ENCODE measurements at regions not wholly inside any gene's neighbourhood (a gene's known extent, or its start where the extent isn't known, plus 50 kb on each side); places are given as distances from the start of the nearest gene placed in this dataset.

GRCh38 chr2:139360654-139361053 lies 580.5 kb upstream of the NXPH2 start:
- Histone ChIP-seq H3K79me2 (ENCODE audit: low read length) (no peaks in the 10 kb centered on the region), H3K36me3 (replicated peaks; ENCODE audit: low read depth, low read length) (no peaks in the 10 kb centered on the region), H3K9ac (ENCODE audit: low read length) (no peak overlapping the region), H3K4me2 (ENCODE audit: low read length) (no peak overlapping the region), H3K9me3 (ENCODE audit: insufficient read depth, low read length) (no peaks in the 10 kb centered on the region), H3K4me1 (ENCODE audit: low read length) (no peaks in the 10 kb centered on the region), H2AFZ (ENCODE audit: low read depth, low read length) (no peak overlapping the region), H4K20me1 (ENCODE audit: insufficient read depth, low read length) (no peaks in the 10 kb centered on the region), H3K27ac (ENCODE audit: low read length) (no peak overlapping the region), H3K27me3 (ENCODE audit: low read depth, low read length) (no peaks in the 10 kb centered on the region), H3K4me3 (ENCODE audit: low read length) (no peak overlapping the region)
- no peak for TF ChIP-seq EZH2phosphoT487 (IDR thresholded peaks at IDR 0.05; ENCODE audit: low read depth)
- TF ChIP-seq, protein P1, sequence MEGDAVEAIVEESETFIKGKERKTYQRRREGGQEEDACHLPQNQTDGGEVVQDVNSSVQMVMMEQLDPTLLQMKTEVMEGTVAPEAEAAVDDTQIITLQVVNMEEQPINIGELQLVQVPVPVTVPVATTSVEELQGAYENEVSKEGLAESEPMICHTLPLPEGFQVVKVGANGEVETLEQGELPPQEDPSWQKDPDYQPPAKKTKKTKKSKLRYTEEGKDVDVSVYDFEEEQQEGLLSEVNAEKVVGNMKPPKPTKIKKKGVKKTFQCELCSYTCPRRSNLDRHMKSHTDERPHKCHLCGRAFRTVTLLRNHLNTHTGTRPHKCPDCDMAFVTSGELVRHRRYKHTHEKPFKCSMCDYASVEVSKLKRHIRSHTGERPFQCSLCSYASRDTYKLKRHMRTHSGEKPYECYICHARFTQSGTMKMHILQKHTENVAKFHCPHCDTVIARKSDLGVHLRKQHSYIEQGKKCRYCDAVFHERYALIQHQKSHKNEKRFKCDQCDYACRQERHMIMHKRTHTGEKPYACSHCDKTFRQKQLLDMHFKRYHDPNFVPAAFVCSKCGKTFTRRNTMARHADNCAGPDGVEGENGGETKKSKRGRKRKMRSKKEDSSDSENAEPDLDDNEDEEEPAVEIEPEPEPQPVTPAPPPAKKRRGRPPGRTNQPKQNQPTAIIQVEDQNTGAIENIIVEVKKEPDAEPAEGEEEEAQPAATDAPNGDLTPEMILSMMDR (IDR thresholded peaks at IDR 0.05; ENCODE audit: low read depth, low read length), result no peak

DNA sequence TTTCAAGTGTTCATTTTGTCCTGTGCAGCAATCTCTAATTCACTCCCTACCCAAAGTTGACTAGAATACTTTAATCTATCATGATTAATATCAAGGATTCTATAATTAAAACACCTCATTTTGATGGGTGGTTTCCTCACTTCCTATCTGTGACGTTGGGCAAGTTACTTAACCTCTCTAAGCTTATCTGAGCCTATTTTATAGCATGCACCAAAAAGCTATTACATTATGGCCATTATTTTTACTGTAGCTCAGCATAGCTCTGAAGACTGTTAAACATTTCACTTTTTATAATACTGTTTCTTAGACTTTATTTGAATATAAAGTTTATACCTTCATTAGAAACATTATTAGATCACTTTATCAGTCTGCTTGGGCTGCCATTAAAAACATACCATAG lies 579.6 kb upstream of the NXPH2 start:
- no peaks in the 10 kb centered on the region for H3K36me3 ChIP-seq (replicated peaks; ENCODE audit: low read depth, low read length)
- no peaks in the 10 kb centered on the region for H3K9me3 ChIP-seq (ENCODE audit: insufficient read depth, low read length)
- no peak overlapping the region for H2AFZ ChIP-seq (ENCODE audit: low read depth, low read length)

DNA sequence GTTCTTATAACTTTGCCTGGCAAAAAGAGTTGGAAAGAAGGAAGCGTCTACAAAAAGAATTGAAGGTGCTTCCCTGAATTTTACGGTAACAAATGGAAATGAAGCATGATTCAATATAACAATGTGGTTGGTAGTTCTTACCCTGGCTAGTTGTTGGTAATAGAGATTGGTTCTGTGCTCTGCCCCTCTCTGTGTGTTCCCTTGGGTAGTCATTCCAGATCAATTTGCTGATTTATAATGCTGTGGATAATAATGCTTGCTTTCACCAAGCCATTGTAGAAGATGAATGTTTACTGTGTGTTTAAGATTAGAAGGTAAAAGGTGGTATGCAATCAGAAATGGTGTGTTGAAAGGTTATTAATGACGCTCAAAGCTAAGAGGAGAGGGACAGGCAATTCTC lies 577.8 kb upstream of the NXPH2 start:
- Histone ChIP-seq H3K27me3 (ENCODE audit: low read depth, low read length) (no peaks in the 10 kb centered on the region), H2AFZ (ENCODE audit: low read depth, low read length) (no peak overlapping the region), H3K9me3 (ENCODE audit: insufficient read depth, low read length) (no peaks in the 10 kb centered on the region), H3K36me3 (replicated peaks; ENCODE audit: low read depth, low read length) (no peaks in the 10 kb centered on the region), H4K20me1 (ENCODE audit: insufficient read depth, low read length) (no peaks in the 10 kb centered on the region), H3K27ac (ENCODE audit: low read length) (no peak overlapping the region), H3K79me2 (ENCODE audit: low read length) (no peaks in the 10 kb centered on the region), H3K4me2 (ENCODE audit: low read length) (no peak overlapping the region), H3K9ac (ENCODE audit: low read length) (no peak overlapping the region), H3K4me1 (ENCODE audit: low read length) (no peaks in the 10 kb centered on the region), H3K4me3 (ENCODE audit: low read length) (no peak overlapping the region)
- TF ChIP-seq EZH2phosphoT487 (IDR thresholded peaks at IDR 0.05; ENCODE audit: low read depth), result no peak
- TF ChIP-seq, protein P1 (IDR thresholded peaks at IDR 0.05; ENCODE audit: low read depth, low read length), result no peak

More for the DNA sequence above, 579.6 kb upstream of the NXPH2 start:
- Histone ChIP-seq H3K4me2 (ENCODE audit: low read length) (no peak overlapping the region), H4K20me1 (ENCODE audit: insufficient read depth, low read length) (no peaks in the 10 kb centered on the region), H3K4me3 (ENCODE audit: low read length) (no peak overlapping the region), H3K27ac (ENCODE audit: low read length) (no peak overlapping the region), H3K79me2 (ENCODE audit: low read length) (no peaks in the 10 kb centered on the region), H3K27me3 (ENCODE audit: low read depth, low read length) (no peaks in the 10 kb centered on the region), H3K9ac (ENCODE audit: low read length) (no peak overlapping the region), H3K4me1 (ENCODE audit: low read length) (no peaks in the 10 kb centered on the region)
- TF ChIP-seq EZH2phosphoT487 (IDR thresholded peaks at IDR 0.05; ENCODE audit: low read depth), result no peak
- TF ChIP-seq, protein P1 (IDR thresholded peaks at IDR 0.05; ENCODE audit: low read depth, low read length), result no peak

DNA sequence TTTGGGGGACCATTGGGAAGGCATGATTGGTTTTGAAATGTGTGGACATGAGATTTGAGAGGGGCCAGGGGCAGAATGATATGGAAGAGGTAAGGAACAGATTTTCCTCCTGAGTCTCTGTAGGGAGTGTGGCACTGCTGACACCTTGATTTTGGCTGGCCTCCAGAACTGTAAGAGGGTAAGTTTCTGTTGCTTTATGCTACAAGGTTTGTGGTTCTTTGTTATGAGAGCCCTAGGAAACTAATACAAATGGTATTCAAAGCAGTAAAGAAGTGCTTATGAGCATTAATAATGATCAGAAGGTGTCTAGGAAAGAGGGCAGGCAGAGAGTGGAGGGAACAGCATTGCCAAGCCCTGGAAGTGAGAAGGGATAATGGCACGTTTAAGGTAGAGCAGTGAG lies 574.3 kb upstream of the NXPH2 start:
- H3K9ac ChIP-seq (ENCODE audit: low read length), result no peak overlapping the region
- no peaks in the 10 kb centered on the region for H4K20me1 ChIP-seq (ENCODE audit: insufficient read depth, low read length)
- H3K4me2 ChIP-seq (ENCODE audit: low read length), result no peak overlapping the region
- H3K36me3 ChIP-seq (replicated peaks; ENCODE audit: low read depth, low read length), result no peaks in the 10 kb centered on the region
- no peaks in the 10 kb centered on the region for H3K79me2 ChIP-seq (ENCODE audit: low read length)
- no peak overlapping the region for H3K27ac ChIP-seq (ENCODE audit: low read length)
- H2AFZ ChIP-seq (ENCODE audit: low read depth, low read length), result no peak overlapping the region
- no peak for TF ChIP-seq EZH2phosphoT487 (IDR thresholded peaks at IDR 0.05; ENCODE audit: low read depth)
- TF ChIP-seq, protein P1 (IDR thresholded peaks at IDR 0.05; ENCODE audit: low read depth, low read length), result no peak
- H3K9me3 ChIP-seq (ENCODE audit: insufficient read depth, low read length), result no peaks in the 10 kb centered on the region
- no peaks in the 10 kb centered on the region for H3K4me1 ChIP-seq (ENCODE audit: low read length)
- H3K4me3 ChIP-seq (ENCODE audit: low read length), result no peak overlapping the region
- H3K27me3 ChIP-seq (ENCODE audit: low read depth, low read length), result no peaks in the 10 kb centered on the region

Data from OCI-LY3 (cell line).